Activated T-helper 17 cell treated with anti-CD3 and anti-CD28 coated beads, Interleukin-2, amount 50 U/mL, for 72 hours (primary cell): ENCODE measurements at regions not wholly inside any gene's neighbourhood (a gene's known extent, or its start where the extent isn't known, plus 50 kb on each side); places are given as distances from the start of the nearest gene placed in this dataset.
A peak's percentile ranks its signal among the peaks of the same experiment; 100 is the strongest.

Experiments
- ATAC-seq: fragments of 150-1000 bp; cut with Tn5 transposase; replicated peaks from 2 replicates; pipeline ENCODE4 v1.10.0; 2021; ENCODE audit warnings: mild to moderate bottlenecking, moderate library complexity
- H3K27ac Mint-ChIP-seq: one replicate; pipeline ENCODE4 v1.8.0; 2022; ENCODE audit warnings: mixed read lengths
- H3K27me3 Mint-ChIP-seq: one replicate; pipeline ENCODE4 v1.8.0; 2022; ENCODE audit warnings: mixed read lengths
- H3K36me3 Mint-ChIP-seq: one replicate; pipeline ENCODE4 v1.8.0; 2022; ENCODE audit warnings: low read depth, mild to moderate bottlenecking, mixed read lengths
- H3K4me1 Mint-ChIP-seq: one replicate; pipeline ENCODE4 v1.8.0; 2022; ENCODE audit warnings: mixed read lengths
- H3K4me3 Mint-ChIP-seq: one replicate; pipeline ENCODE4 v1.8.0; 2022; ENCODE audit warnings: mild to moderate bottlenecking, mixed read lengths
- H3K9me3 Mint-ChIP-seq: one replicate; pipeline ENCODE4 v1.8.0; 2022; ENCODE audit warnings: mixed read lengths

GRCh38 chr5:133905424-133905823 lies 63.0 kb downstream of the C5orf15 start:
- Mint-ChIP-seq H3K4me3 (no peak overlapping the region), H3K27ac (no peak overlapping the region)
- no peak for ATAC-seq

GRCh38 chr5:133904641-133905040 lies 63.8 kb downstream of the C5orf15 start:
- H3K9me3 Mint-ChIP-seq = no peaks in the 10 kb centered on the region
- H3K4me3 Mint-ChIP-seq = no peak overlapping the region
- H3K27ac Mint-ChIP-seq = peak overlapping the region; percentile 62
- ATAC-seq = no peak
- H3K4me1 Mint-ChIP-seq = no peaks in the 10 kb centered on the region
- no peaks in the 10 kb centered on the region for H3K36me3 Mint-ChIP-seq
- H3K27me3 Mint-ChIP-seq = no peaks in the 10 kb centered on the region

More at GRCh38 chr5:133905424-133905823, 63.0 kb downstream of the C5orf15 start:
- Mint-ChIP-seq H3K27me3 (no peaks in the 10 kb centered on the region), H3K36me3 (no peaks in the 10 kb centered on the region), H3K9me3 (no peaks in the 10 kb centered on the region), H3K4me1 (no peaks in the 10 kb centered on the region)

GRCh38 chr5:133902511-133903118 lies 65.8 kb downstream of the C5orf15 start:
- H3K27me3 Mint-ChIP-seq = no peaks in the 10 kb centered on the region

GRCh38 chr5:133900534-133901270 lies 67.7 kb downstream of the C5orf15 start:
- ATAC-seq = no peak
- Mint-ChIP-seq H3K4me3 (no peak overlapping the region), H3K27ac (no peak overlapping the region), H3K9me3 (no peaks in the 10 kb centered on the region), H3K27me3 (no peaks in the 10 kb centered on the region), H3K4me1 (no peaks in the 10 kb centered on the region), H3K36me3 (no peaks in the 10 kb centered on the region)

More at GRCh38 chr5:133902511-133903118, 65.8 kb downstream of the C5orf15 start:
- Mint-ChIP-seq H3K36me3 (no peaks in the 10 kb centered on the region), H3K4me3 (no peak overlapping the region), H3K9me3 (no peaks in the 10 kb centered on the region), H3K4me1 (no peaks in the 10 kb centered on the region), H3K27ac (no peak overlapping the region)
- no peak for ATAC-seq

GRCh38 chr5:133899506-133899905 lies 68.9 kb downstream of the C5orf15 start:
- Mint-ChIP-seq H3K9me3 (no peaks in the 10 kb centered on the region), H3K36me3 (no peaks in the 10 kb centered on the region), H3K4me3 (no peak overlapping the region), H3K27me3 (no peaks in the 10 kb centered on the region), H3K27ac (peak overlapping the region; percentile 15), H3K4me1 (no peaks in the 10 kb centered on the region)
- no peak for ATAC-seq

GRCh38 chr5:133898440-133898839 lies 70.0 kb downstream of the C5orf15 start:
- no peaks in the 10 kb centered on the region for H3K4me1 Mint-ChIP-seq
- no peak overlapping the region for H3K27ac Mint-ChIP-seq
- H3K36me3 Mint-ChIP-seq = no peaks in the 10 kb centered on the region
- H3K9me3 Mint-ChIP-seq = no peaks in the 10 kb centered on the region
- no peak for ATAC-seq
- H3K4me3 Mint-ChIP-seq = no peak overlapping the region
- no peaks in the 10 kb centered on the region for H3K27me3 Mint-ChIP-seq

GRCh38 chr5:133897431-133897830 lies 71.0 kb downstream of the C5orf15 start:
- Mint-ChIP-seq H3K27me3 (no peaks in the 10 kb centered on the region), H3K27ac (no peak overlapping the region), H3K9me3 (no peaks in the 10 kb centered on the region), H3K4me1 (no peaks in the 10 kb centered on the region), H3K36me3 (no peaks in the 10 kb centered on the region), H3K4me3 (no peak overlapping the region)
- no peak for ATAC-seq

- ATAC-seq = no peak
- no peaks in the 10 kb centered on the region for H3K36me3 Mint-ChIP-seq
- no peak overlapping the region for H3K4me3 Mint-ChIP-seq
- H3K27me3 Mint-ChIP-seq = no peaks in the 10 kb centered on the region
- H3K4me1 Mint-ChIP-seq = no peaks in the 10 kb centered on the region
- peak overlapping the region; percentile 3 for H3K27ac Mint-ChIP-seq
- no peaks in the 10 kb centered on the region for H3K9me3 Mint-ChIP-seq
These were observed 71.6 kb downstream of the C5orf15 start for GRCh38 chr5:133896873-133897272.

- Mint-ChIP-seq H3K27ac (peak overlapping the region; percentile 3), H3K4me3 (no peak overlapping the region), H3K9me3 (no peaks in the 10 kb centered on the region), H3K36me3 (no peaks in the 10 kb centered on the region), H3K4me1 (no peaks in the 10 kb centered on the region), H3K27me3 (no peaks in the 10 kb centered on the region)
- ATAC-seq = no peak
These were observed 72.2 kb downstream of the C5orf15 start for GRCh38 chr5:133895979-133896845.

GRCh38 chr5:133894143-133894542 lies 74.3 kb downstream of the C5orf15 start:
- no peaks in the 10 kb centered on the region for H3K36me3 Mint-ChIP-seq
- no peak overlapping the region for H3K4me3 Mint-ChIP-seq
- ATAC-seq = no peak
- H3K4me1 Mint-ChIP-seq = no peaks in the 10 kb centered on the region
- H3K27ac Mint-ChIP-seq = no peak overlapping the region
- peaks cover 6% of the 10 kb centered on the region for H3K27me3 Mint-ChIP-seq
- H3K9me3 Mint-ChIP-seq = no peaks in the 10 kb centered on the region

- ATAC-seq = no peak
- H3K27ac Mint-ChIP-seq = no peak overlapping the region
These were observed 75.7 kb downstream of the C5orf15 start for GRCh38 chr5:133892774-133893173.

GRCh38 chr5:133892306-133892705 lies 76.1 kb downstream of the C5orf15 start:
- Mint-ChIP-seq H3K4me3 (no peak overlapping the region), H3K9me3 (no peaks in the 10 kb centered on the region), H3K27me3 (peaks cover 6% of the 10 kb centered on the region), H3K27ac (no peak overlapping the region), H3K4me1 (no peaks in the 10 kb centered on the region), H3K36me3 (no peaks in the 10 kb centered on the region)
- no peak for ATAC-seq

More at GRCh38 chr5:133892774-133893173, 75.7 kb downstream of the C5orf15 start:
- Mint-ChIP-seq H3K9me3 (no peaks in the 10 kb centered on the region), H3K4me3 (no peak overlapping the region), H3K4me1 (no peaks in the 10 kb centered on the region), H3K27me3 (peaks cover 6% of the 10 kb centered on the region), H3K36me3 (no peaks in the 10 kb centered on the region)

- no peak for ATAC-seq
- H3K4me1 Mint-ChIP-seq = no peaks in the 10 kb centered on the region
These were observed 77.0 kb downstream of the C5orf15 start for GRCh38 chr5:133891390-133891789.

GRCh38 chr5:133890776-133891280 lies 77.6 kb downstream of the C5orf15 start:
- H3K4me3 Mint-ChIP-seq = no peak overlapping the region
- H3K36me3 Mint-ChIP-seq = no peaks in the 10 kb centered on the region
- no peaks in the 10 kb centered on the region for H3K9me3 Mint-ChIP-seq
- H3K27ac Mint-ChIP-seq = no peak overlapping the region
- ATAC-seq = no peak
- H3K27me3 Mint-ChIP-seq = peaks cover 6% of the 10 kb centered on the region
- H3K4me1 Mint-ChIP-seq = no peaks in the 10 kb centered on the region

More at GRCh38 chr5:133891390-133891789, 77.0 kb downstream of the C5orf15 start:
- Mint-ChIP-seq H3K9me3 (no peaks in the 10 kb centered on the region), H3K36me3 (no peaks in the 10 kb centered on the region), H3K4me3 (no peak overlapping the region), H3K27me3 (peaks cover 6% of the 10 kb centered on the region), H3K27ac (no peak overlapping the region)
